HEK293T (cell line): ENCODE measurements at regions not wholly inside any gene's neighbourhood (a gene's known extent, or its start where the extent isn't known, plus 50 kb on each side); places are given as distances from the start of the nearest gene placed in this dataset.

Experiments used
- ARNT ChIP-seq: fragments of 450-650 bp; IDR thresholded peaks from 2 replicates; pipeline ENCODE4 v1.6.1; 2017; ENCODE audit warnings: mild to moderate bottlenecking
- BHLHE40 ChIP-seq: fragments of 450-650 bp; IDR thresholded peaks from 2 replicates; pipeline ENCODE4 v1.6.1; 2016; ENCODE audit warnings: mild to moderate bottlenecking, moderate library complexity, borderline replicate concordance
- CTBP1 ChIP-seq: fragments of 450-650 bp; IDR thresholded peaks from 2 replicates; pipeline ENCODE4 v1.6.1; 2016; ENCODE audit warnings: borderline replicate concordance
- ELF4 ChIP-seq: fragments of 450-650 bp; IDR thresholded peaks from 2 replicates; pipeline ENCODE4 v1.6.1; 2017; ENCODE audit warnings: antibody characterized with exemption
- FOXA1 ChIP-seq: fragments of 450-650 bp; IDR thresholded peaks from 2 replicates; pipeline ENCODE4 v1.6.1; 2016; ENCODE audit warnings: mild to moderate bottlenecking
- FOXK2 ChIP-seq: fragments of 450-650 bp; IDR thresholded peaks from 2 replicates; pipeline ENCODE4 v1.6.1; 2016; ENCODE audit warnings: mild to moderate bottlenecking
- FOXM1 ChIP-seq: fragments of 450-650 bp; IDR thresholded peaks from 2 replicates; pipeline ENCODE4 v1.6.1; 2017; ENCODE audit warnings: mild to moderate bottlenecking, borderline replicate concordance
- HDGF ChIP-seq: fragments of 450-650 bp; IDR thresholded peaks from 2 replicates; pipeline ENCODE4 v1.6.1; 2017; ENCODE audit warnings: antibody characterized with exemption, borderline replicate concordance
- L3MBTL2 ChIP-seq: fragments of 450-650 bp; conservative IDR thresholded peaks from 2 replicates; pipeline ENCODE4 v1.6.1; 2016; ENCODE audit warnings: mild to moderate bottlenecking
- LEF1 ChIP-seq: fragments of 450-650 bp; IDR thresholded peaks from 2 replicates; pipeline ENCODE4 v1.6.1; 2017; ENCODE audit warnings: mild to moderate bottlenecking, borderline replicate concordance
- NFRKB ChIP-seq: fragments of 450-650 bp; IDR thresholded peaks from 2 replicates; pipeline ENCODE4 v1.6.1; 2016; ENCODE audit warnings: mild to moderate bottlenecking, moderate library complexity
- SP1 ChIP-seq: fragments of 450-650 bp; IDR thresholded peaks from 2 replicates; pipeline ENCODE4 v1.6.1; 2017
- TARDBP ChIP-seq: fragments of 450-650 bp; IDR thresholded peaks from 2 replicates; pipeline ENCODE4 v1.6.1; 2016
- TF ChIP-seq, protein P1 (sequence below): fragments of 450-650 bp; IDR thresholded peaks from 2 replicates; pipeline ENCODE4 v1.6.1; 2016

DNA sequence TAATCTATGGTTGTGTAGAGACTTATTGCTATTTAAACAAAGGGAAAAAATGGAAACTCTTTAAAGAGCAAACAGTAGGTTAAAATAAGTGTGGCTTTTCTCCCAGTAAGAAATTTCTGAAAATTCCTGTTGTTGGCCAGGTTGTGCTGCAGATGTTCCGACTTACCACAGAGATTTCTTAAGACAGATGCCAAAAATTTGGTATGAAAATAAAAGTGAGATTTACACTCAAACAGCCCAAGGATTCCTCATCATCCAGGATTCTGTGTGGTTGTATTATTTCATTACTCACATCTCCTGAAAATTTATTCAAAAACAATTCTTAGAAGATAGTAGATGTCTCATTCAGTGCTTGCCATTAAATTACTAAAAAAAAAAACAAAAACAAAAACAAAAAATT is 296.7 kb upstream of the PTBP2 start:
- TF ChIP-seq, protein P1, sequence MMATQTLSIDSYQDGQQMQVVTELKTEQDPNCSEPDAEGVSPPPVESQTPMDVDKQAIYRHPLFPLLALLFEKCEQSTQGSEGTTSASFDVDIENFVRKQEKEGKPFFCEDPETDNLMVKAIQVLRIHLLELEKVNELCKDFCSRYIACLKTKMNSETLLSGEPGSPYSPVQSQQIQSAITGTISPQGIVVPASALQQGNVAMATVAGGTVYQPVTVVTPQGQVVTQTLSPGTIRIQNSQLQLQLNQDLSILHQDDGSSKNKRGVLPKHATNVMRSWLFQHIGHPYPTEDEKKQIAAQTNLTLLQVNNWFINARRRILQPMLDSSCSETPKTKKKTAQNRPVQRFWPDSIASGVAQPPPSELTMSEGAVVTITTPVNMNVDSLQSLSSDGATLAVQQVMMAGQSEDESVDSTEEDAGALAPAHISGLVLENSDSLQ = no peak
- no peak for TF ChIP-seq HDGF
- no peak for TF ChIP-seq CTBP1
- TF ChIP-seq SP1 = no peak
- TF ChIP-seq NFRKB = no peak
- no peak for TF ChIP-seq BHLHE40
- TF ChIP-seq ARNT = no peak
- no peak for TF ChIP-seq LEF1
- no peak for TF ChIP-seq TARDBP
- TF ChIP-seq FOXM1 = no peak
- no peak for TF ChIP-seq FOXA1
- no peak for TF ChIP-seq FOXK2
- TF ChIP-seq ELF4 = no peak
- TF ChIP-seq L3MBTL2 = no peak
